ENCODE measurements at regions not wholly inside any gene's neighbourhood (a gene's known extent, or its start where the extent isn't known, plus 50 kb on each side); places are given as distances from the start of the nearest gene placed in this dataset.

DNA sequence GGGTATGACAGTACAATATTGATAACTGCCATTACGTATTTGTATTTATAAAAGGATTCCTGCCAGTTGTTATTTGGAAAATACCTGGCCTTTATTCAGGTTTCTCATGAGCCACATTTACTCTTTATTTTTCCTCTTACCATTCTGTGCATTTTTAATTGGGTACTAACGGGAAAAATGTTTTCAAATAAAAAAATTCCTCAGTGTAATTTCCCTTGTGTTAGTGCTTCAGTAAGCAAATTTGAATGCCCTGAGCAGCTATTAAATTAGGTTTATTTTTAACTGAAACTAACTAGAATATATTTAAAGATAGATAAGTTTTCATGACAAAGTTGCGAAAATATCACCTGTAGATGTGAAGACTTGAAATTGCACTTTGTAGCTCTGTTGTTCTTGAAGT is 146.0 kb downstream of the PTCHD4 start:
- no peak overlapping the region for H3K4me3 ChIP-seq (ENCODE audit: low read length)
- H3K4me2 ChIP-seq (ENCODE audit: low read length): no peak overlapping the region
- no peak overlapping the region for H3K9ac ChIP-seq (ENCODE audit: low read length)
- TF ChIP-seq CTCF (IDR thresholded peaks at IDR 0.05; ENCODE audit: low read depth, low read length) (no peak), EZH2phosphoT487 (IDR thresholded peaks at IDR 0.05; ENCODE audit: low read depth) (no peak)
- no peak overlapping the region for H3K27ac ChIP-seq (ENCODE audit: low read length)
- no peaks in the 10 kb centered on the region for H4K20me1 ChIP-seq (ENCODE audit: insufficient read depth, low read length)
- no peaks in the 10 kb centered on the region for H3K27me3 ChIP-seq (ENCODE audit: low read depth, low read length)
- no peaks in the 10 kb centered on the region for H3K79me2 ChIP-seq (ENCODE audit: low read length)
- no peaks in the 10 kb centered on the region for H3K36me3 ChIP-seq (replicated peaks; ENCODE audit: low read depth, low read length)
- H3K4me1 ChIP-seq (ENCODE audit: low read length): peaks cover 8% of the 10 kb centered on the region
- H2AFZ ChIP-seq (ENCODE audit: low read depth, low read length): no peak overlapping the region
- no peaks in the 10 kb centered on the region for H3K9me3 ChIP-seq (ENCODE audit: insufficient read depth, low read length)

- H2AFZ ChIP-seq (ENCODE audit: low read depth, low read length): no peak overlapping the region
- no peaks in the 10 kb centered on the region for H3K79me2 ChIP-seq (ENCODE audit: low read length)
- H4K20me1 ChIP-seq (ENCODE audit: insufficient read depth, low read length): no peaks in the 10 kb centered on the region
- H3K27ac ChIP-seq (ENCODE audit: low read length): no peak overlapping the region
- no peaks in the 10 kb centered on the region for H3K4me1 ChIP-seq (ENCODE audit: low read length)
- H3K27me3 ChIP-seq (ENCODE audit: low read depth, low read length): no peaks in the 10 kb centered on the region
- H3K36me3 ChIP-seq (replicated peaks; ENCODE audit: low read depth, low read length): no peaks in the 10 kb centered on the region
- TF ChIP-seq CTCF (IDR thresholded peaks at IDR 0.05; ENCODE audit: low read depth, low read length) (no peak), EZH2phosphoT487 (IDR thresholded peaks at IDR 0.05; ENCODE audit: low read depth) (no peak)
- no peak overlapping the region for H3K9ac ChIP-seq (ENCODE audit: low read length)
- no peaks in the 10 kb centered on the region for H3K9me3 ChIP-seq (ENCODE audit: insufficient read depth, low read length)
- no peak overlapping the region for H3K4me3 ChIP-seq (ENCODE audit: low read length)
- H3K4me2 ChIP-seq (ENCODE audit: low read length): no peak overlapping the region
Measured at GRCh38 chr6:47952640-47953039, 158.4 kb downstream of the PTCHD4 start.

GRCh38 chr6:47944846-47945245 is 163.0 kb downstream of the OPN5 start:
- H2AFZ ChIP-seq (ENCODE audit: low read depth, low read length): no peak overlapping the region
- no peak overlapping the region for H3K4me2 ChIP-seq (ENCODE audit: low read length)

GRCh38 chr6:47938405-47938804 is 156.6 kb downstream of the OPN5 start:
- TF ChIP-seq CTCF (IDR thresholded peaks at IDR 0.05; ENCODE audit: low read depth, low read length) (no peak), EZH2phosphoT487 (IDR thresholded peaks at IDR 0.05; ENCODE audit: low read depth) (no peak)
- H3K4me1 ChIP-seq (ENCODE audit: low read length): peaks cover 5% of the 10 kb centered on the region
- H3K4me2 ChIP-seq (ENCODE audit: low read length): no peak overlapping the region
- H3K36me3 ChIP-seq (replicated peaks; ENCODE audit: low read depth, low read length): no peaks in the 10 kb centered on the region
- no peaks in the 10 kb centered on the region for H4K20me1 ChIP-seq (ENCODE audit: insufficient read depth, low read length)
- no peaks in the 10 kb centered on the region for H3K79me2 ChIP-seq (ENCODE audit: low read length)
- H3K9ac ChIP-seq (ENCODE audit: low read length): no peak overlapping the region
- no peaks in the 10 kb centered on the region for H3K27me3 ChIP-seq (ENCODE audit: low read depth, low read length)
- no peak overlapping the region for H2AFZ ChIP-seq (ENCODE audit: low read depth, low read length)
- no peaks in the 10 kb centered on the region for H3K9me3 ChIP-seq (ENCODE audit: insufficient read depth, low read length)
- H3K4me3 ChIP-seq (ENCODE audit: low read length): no peak overlapping the region
- no peak overlapping the region for H3K27ac ChIP-seq (ENCODE audit: low read length)

More at GRCh38 chr6:47944846-47945245, 163.0 kb downstream of the OPN5 start:
- H3K9me3 ChIP-seq (ENCODE audit: insufficient read depth, low read length): no peaks in the 10 kb centered on the region
- peaks cover 5% of the 10 kb centered on the region for H3K4me1 ChIP-seq (ENCODE audit: low read length)
- H3K4me3 ChIP-seq (ENCODE audit: low read length): no peak overlapping the region
- no peak overlapping the region for H3K9ac ChIP-seq (ENCODE audit: low read length)
- no peaks in the 10 kb centered on the region for H4K20me1 ChIP-seq (ENCODE audit: insufficient read depth, low read length)
- no peaks in the 10 kb centered on the region for H3K36me3 ChIP-seq (replicated peaks; ENCODE audit: low read depth, low read length)
- no peak for TF ChIP-seq EZH2phosphoT487 (IDR thresholded peaks at IDR 0.05; ENCODE audit: low read depth)
- TF ChIP-seq CTCF (IDR thresholded peaks at IDR 0.05; ENCODE audit: low read depth, low read length): no peak
- H3K27ac ChIP-seq (ENCODE audit: low read length): no peak overlapping the region
- H3K27me3 ChIP-seq (ENCODE audit: low read depth, low read length): no peaks in the 10 kb centered on the region
- H3K79me2 ChIP-seq (ENCODE audit: low read length): no peaks in the 10 kb centered on the region

Data from OCI-LY3 (cell line).